ENCODE measurements at regions not wholly inside any gene's neighbourhood (a gene's known extent, or its start where the extent isn't known, plus 50 kb on each side); places are given as distances from the start of the nearest gene placed in this dataset.
"Not testable (repeated sequence)": the region's sequence is repeated elsewhere in the genome, so short reads cannot be mapped to it uniquely, and the experiment has no call there.

DNA sequence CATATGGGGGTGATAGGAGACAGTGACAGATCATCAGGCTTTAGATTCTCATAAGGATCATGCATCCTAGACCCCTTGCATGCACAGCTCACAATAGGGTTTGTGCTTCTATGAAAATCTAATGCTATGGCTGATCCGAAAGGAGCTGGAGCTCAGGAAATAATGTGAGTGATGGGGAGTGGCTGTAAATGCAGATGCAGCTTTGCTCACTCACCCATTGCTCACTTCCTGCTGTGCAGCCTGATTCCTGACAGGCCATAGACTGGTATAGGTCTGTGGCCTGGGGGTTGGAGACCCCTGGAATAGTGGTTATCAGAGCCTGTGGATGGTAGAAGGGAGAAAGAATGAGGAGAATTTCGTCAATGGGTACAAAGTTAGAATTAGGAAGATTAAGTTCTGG, 2751.1 kb downstream of the ARAP2 start:
- Histone ChIP-seq H3K27me3 (no peaks in the 10 kb centered on the region), H3K4me3 (no peak overlapping the region), H3K27ac (no peak overlapping the region), H3K4me1 (no peaks in the 10 kb centered on the region), H3K9me3 (no peaks in the 10 kb centered on the region), H3K36me3 (ENCODE audit: low read depth, missing control alignments) (no peaks in the 10 kb centered on the region)
- intact Hi-C loops (cut with DNase I; ENCODE audit: low total_unique reads): no loop called here
- WGBS, 2 donors: 85 to 94% methylated on average over 2 of the region's 2 CpGs
- no peak for TF ChIP-seq POLR2A (IDR thresholded peaks at IDR 0.05)
- DNase-seq: no peak

DNA sequence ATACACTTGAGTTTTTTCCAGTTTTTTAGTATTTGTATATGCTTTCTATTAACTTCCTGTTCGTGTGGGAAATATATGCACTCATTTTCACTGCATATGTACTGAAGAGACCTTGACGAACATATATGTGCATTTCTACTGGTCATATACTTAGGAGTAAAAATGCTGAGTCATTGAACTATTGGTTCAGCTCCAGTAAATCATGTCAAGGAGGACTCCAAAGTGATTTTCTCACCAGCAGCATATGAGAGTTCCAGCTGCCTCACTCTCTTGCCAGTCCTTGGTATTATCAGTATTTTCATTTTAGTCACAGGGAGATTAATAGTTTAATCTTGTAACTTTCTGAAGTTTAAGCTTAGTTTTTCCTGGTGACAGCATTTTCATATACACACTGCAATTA, 2750.2 kb downstream of the ARAP2 start:
- Histone ChIP-seq H3K4me3 (no peak overlapping the region), H3K9me3 (no peaks in the 10 kb centered on the region), H3K4me1 (no peaks in the 10 kb centered on the region), H3K27me3 (no peaks in the 10 kb centered on the region), H3K36me3 (ENCODE audit: low read depth, missing control alignments) (no peaks in the 10 kb centered on the region), H3K27ac (no peak overlapping the region)
- intact Hi-C loops (cut with DNase I; ENCODE audit: low total_unique reads): no loop called here
- DNase-seq: no peak
- WGBS, 2 donors: 85 to 87% methylated on average over 2 of the region's 2 CpGs
- TF ChIP-seq, protein P1, sequence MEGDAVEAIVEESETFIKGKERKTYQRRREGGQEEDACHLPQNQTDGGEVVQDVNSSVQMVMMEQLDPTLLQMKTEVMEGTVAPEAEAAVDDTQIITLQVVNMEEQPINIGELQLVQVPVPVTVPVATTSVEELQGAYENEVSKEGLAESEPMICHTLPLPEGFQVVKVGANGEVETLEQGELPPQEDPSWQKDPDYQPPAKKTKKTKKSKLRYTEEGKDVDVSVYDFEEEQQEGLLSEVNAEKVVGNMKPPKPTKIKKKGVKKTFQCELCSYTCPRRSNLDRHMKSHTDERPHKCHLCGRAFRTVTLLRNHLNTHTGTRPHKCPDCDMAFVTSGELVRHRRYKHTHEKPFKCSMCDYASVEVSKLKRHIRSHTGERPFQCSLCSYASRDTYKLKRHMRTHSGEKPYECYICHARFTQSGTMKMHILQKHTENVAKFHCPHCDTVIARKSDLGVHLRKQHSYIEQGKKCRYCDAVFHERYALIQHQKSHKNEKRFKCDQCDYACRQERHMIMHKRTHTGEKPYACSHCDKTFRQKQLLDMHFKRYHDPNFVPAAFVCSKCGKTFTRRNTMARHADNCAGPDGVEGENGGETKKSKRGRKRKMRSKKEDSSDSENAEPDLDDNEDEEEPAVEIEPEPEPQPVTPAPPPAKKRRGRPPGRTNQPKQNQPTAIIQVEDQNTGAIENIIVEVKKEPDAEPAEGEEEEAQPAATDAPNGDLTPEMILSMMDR (IDR thresholded peaks at IDR 0.05): no peak
- no peak for TF ChIP-seq POLR2A (IDR thresholded peaks at IDR 0.05)

DNA sequence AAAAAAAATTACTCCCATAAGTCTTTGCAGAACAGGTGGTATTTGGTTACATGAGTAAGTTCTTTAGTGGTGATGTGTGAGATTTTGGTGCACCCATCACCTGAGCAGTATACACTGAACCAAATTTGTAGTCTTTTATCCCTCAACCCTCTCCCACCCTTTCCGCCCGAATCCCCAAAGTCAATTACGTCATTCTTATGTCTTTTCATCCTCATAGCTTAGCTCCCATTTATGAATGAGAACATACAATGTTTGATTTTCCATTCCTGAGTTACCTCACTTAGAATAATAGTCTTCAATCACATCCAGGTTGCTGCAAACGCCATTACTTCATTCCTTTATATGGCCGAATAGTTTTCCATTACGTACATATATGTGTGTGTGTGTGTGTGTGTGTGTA, 2742.7 kb downstream of the ARAP2 start:
- 93 to 96% methylated on average over 6 of the region's 6 CpGs for WGBS, 2 donors
- H3K27ac ChIP-seq; H3K36me3 ChIP-seq (ENCODE audit: low read depth, missing control alignments); H3K4me3 ChIP-seq; H3K4me1 ChIP-seq; H3K27me3 ChIP-seq; H3K9me3 ChIP-seq; DNase-seq; intact Hi-C loops (cut with DNase I; ENCODE audit: low total_unique reads): not testable (repeated sequence)

DNA sequence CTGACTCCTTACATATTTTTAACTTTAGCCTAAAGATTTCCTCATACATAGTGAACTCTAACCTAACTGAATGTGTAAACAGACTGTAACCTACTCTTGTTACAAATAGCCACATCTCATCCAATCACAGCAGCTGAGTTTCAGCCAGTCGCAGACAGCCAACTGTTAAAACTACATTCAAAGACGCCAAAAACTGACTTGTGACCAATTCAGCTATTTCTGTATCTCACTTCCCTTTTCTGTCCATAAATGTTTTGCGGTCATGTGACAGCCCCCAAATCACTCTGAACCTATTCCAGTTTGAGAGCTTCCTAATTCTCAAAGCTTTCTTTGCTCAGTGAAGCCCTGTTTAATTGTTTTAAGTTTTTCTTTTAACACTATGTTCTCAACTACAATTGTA, 2731.9 kb downstream of the ARAP2 start:
- Histone ChIP-seq H3K27me3 (no peaks in the 10 kb centered on the region), H3K9me3 (no peaks in the 10 kb centered on the region), H3K27ac (no peak overlapping the region), H3K4me1 (no peaks in the 10 kb centered on the region), H3K4me3 (no peak overlapping the region), H3K36me3 (ENCODE audit: low read depth, missing control alignments) (no peaks in the 10 kb centered on the region)
- DNase-seq: no peak
- no peak for TF ChIP-seq POLR2A (IDR thresholded peaks at IDR 0.05)
- TF ChIP-seq, protein P1 (IDR thresholded peaks at IDR 0.05): no peak
- WGBS, 2 donors: 66 to 75% methylated on average over 3 of the region's 3 CpGs
- intact Hi-C loops (cut with DNase I; ENCODE audit: low total_unique reads): no loop called here

DNA sequence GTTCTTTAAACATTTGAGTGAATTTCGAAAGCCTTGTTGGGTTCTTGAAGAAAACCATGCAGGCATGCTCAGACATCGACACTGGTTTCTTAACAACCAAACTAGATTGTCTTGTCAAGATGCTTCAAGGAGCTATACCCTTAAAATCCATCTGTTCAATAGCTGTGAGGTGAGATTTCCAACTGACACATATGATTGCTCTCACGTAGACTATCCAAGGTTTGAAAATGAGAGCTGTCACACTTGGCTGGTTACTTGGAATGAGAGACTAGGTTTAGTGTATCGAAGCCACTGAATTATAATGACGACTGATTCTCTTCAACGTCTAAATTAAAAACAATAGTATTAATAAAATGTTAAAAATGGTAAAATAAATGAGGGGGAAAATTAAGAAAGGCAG, 2725.5 kb downstream of the ARAP2 start:
- DNase-seq: no peak
- H3K36me3 ChIP-seq (ENCODE audit: low read depth, missing control alignments): no peaks in the 10 kb centered on the region
- no peaks in the 10 kb centered on the region for H3K9me3 ChIP-seq
- H3K27me3 ChIP-seq: no peaks in the 10 kb centered on the region
- H3K4me1 ChIP-seq: no peaks in the 10 kb centered on the region
- TF ChIP-seq POLR2A (IDR thresholded peaks at IDR 0.05): no peak
- TF ChIP-seq, protein P1 (IDR thresholded peaks at IDR 0.05): no peak
- H3K27ac ChIP-seq: no peak overlapping the region
- H3K4me3 ChIP-seq: no peak overlapping the region
- 87 to 94% methylated on average over 6 of the region's 6 CpGs for WGBS, 2 donors
- intact Hi-C loops (cut with DNase I; ENCODE audit: low total_unique reads): no loop called here

DNA sequence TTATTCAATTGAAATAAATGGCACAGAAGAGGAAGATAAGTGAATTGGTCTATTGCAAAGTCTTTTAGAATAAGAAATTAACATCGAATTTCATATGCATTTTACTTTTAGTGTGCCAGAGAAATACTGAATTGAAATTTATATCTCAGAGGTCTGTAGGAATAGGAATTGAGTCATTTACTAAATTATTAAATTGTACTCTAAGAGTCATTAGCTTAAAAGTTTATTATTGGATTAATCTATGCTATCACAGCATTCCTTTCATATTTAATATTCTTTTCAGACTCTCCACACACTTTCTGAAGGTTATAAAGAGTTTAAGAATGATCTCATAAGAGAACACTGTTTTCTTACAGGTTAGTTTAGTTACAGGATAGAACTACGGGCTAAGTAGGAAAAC, 2711.5 kb downstream of the ARAP2 start:
- no peak overlapping the region for H3K27ac ChIP-seq
- 84 to 86% methylated on average over 2 of the region's 2 CpGs for WGBS, 2 donors
- no peaks in the 10 kb centered on the region for H3K36me3 ChIP-seq (ENCODE audit: low read depth, missing control alignments)
- H3K9me3 ChIP-seq: no peaks in the 10 kb centered on the region
- no peaks in the 10 kb centered on the region for H3K4me1 ChIP-seq
- H3K27me3 ChIP-seq: no peaks in the 10 kb centered on the region
- intact Hi-C loops (cut with DNase I; ENCODE audit: low total_unique reads): no loop called here
- no peak for DNase-seq
- H3K4me3 ChIP-seq: no peak overlapping the region
- no peak for TF ChIP-seq POLR2A (IDR thresholded peaks at IDR 0.05)
- TF ChIP-seq, protein P1 (IDR thresholded peaks at IDR 0.05): no peak
